Activated CD4-positive, alpha-beta T cell treated with anti-CD3 and anti-CD28 coated beads for 4 hours (primary cell): ENCODE measurements at regions not wholly inside any gene's neighbourhood (a gene's known extent, or its start where the extent isn't known, plus 50 kb on each side); places are given as distances from the start of the nearest gene placed in this dataset.

Experiments used
- DNase-seq, 2 donors: peaks; one replicate each; pipeline ENCODE4 v3.0.0-alpha.2; 2020

- DNase-seq = no peak
These were observed 134.5 kb upstream of the NKX1-1 start for GRCh38 chr4:1540601-1541375.

- no peak for DNase-seq
These were observed 133.8 kb upstream of the NKX1-1 start for GRCh38 chr4:1539859-1540600.

GRCh38 chr4:1538941-1539772 lies 132.9 kb upstream of the NKX1-1 start:
- DNase-seq = no peak

- no peak for DNase-seq
These were observed 131.8 kb upstream of the NKX1-1 start for GRCh38 chr4:1538096-1538410.

GRCh38 chr4:1537410-1538095 lies 131.3 kb upstream of the NKX1-1 start:
- no peak for DNase-seq

GRCh38 chr4:1536579-1537409 lies 130.6 kb upstream of the NKX1-1 start:
- DNase-seq = no peak

GRCh38 chr4:1535926-1536578 lies 129.8 kb upstream of the NKX1-1 start:
- DNase-seq = no peak

- DNase-seq = no peak
These were observed 128.8 kb upstream of the NKX1-1 start for GRCh38 chr4:1534876-1535526.

- DNase-seq = no peak
These were observed 128.0 kb upstream of the NKX1-1 start for GRCh38 chr4:1534095-1534872.

- no peak for DNase-seq
These were observed 127.3 kb upstream of the NKX1-1 start for GRCh38 chr4:1533501-1534064.

GRCh38 chr4:1532549-1533395 lies 126.5 kb upstream of the NKX1-1 start:
- no peak for DNase-seq

GRCh38 chr4:1531683-1532548 lies 125.7 kb upstream of the NKX1-1 start:
- DNase-seq = no peak

GRCh38 chr4:1530356-1530755 lies 124.1 kb upstream of the NKX1-1 start:
- DNase-seq = no peak

- DNase-seq = no peak
These were observed 118.5 kb upstream of the NKX1-1 start for GRCh38 chr4:1524761-1525160.

GRCh38 chr4:1523907-1524636 lies 117.8 kb upstream of the NKX1-1 start:
- DNase-seq = no peak

GRCh38 chr4:1523506-1523905 lies 117.3 kb upstream of the NKX1-1 start:
- no peak for DNase-seq

- DNase-seq = no peak
These were observed 116.8 kb upstream of the NKX1-1 start for GRCh38 chr4:1523033-1523432.
